ENCODE measurements at regions not wholly inside any gene's neighbourhood (a gene's known extent, or its start where the extent isn't known, plus 50 kb on each side); places are given as distances from the start of the nearest gene placed in this dataset.

DNA sequence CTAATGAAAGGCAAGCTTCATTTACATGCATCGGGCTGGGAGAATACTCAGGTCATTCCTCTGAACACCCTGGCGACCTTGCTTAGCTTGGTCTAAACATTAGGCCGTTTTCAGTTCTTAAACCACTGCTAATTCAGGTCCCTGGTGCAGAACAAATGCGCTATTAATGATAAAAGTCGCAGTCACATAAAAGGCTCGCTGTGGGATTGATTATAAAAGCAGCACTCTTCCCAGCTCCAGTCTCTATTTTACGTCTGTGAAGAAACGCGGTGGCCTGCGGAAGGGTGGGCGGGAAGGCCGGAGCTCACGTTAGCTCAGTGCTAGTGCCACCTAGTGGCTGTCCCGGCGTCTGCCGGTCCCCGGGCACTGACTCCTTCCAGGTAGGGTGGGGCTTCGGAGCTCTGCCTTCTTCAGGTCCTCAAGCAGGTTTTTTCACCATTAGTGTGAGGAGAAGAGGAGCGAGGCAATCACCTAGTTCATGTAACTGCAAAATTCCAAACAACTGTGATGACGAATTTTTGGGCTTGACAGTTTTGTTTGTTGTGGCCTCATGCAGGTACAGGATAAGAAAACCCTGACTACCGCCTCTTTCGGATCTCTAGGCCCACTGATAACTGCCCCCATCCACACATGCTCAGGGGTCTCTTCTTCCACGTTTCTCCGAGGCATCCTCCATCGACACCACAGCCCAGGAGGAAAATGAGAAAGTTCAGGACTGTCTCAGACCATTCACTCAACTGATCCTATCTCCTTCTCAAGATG, 66.5 kb upstream of the CLMP start:
- intact Hi-C loops (cut with micrococcal nuclease): no loop called here

DNA sequence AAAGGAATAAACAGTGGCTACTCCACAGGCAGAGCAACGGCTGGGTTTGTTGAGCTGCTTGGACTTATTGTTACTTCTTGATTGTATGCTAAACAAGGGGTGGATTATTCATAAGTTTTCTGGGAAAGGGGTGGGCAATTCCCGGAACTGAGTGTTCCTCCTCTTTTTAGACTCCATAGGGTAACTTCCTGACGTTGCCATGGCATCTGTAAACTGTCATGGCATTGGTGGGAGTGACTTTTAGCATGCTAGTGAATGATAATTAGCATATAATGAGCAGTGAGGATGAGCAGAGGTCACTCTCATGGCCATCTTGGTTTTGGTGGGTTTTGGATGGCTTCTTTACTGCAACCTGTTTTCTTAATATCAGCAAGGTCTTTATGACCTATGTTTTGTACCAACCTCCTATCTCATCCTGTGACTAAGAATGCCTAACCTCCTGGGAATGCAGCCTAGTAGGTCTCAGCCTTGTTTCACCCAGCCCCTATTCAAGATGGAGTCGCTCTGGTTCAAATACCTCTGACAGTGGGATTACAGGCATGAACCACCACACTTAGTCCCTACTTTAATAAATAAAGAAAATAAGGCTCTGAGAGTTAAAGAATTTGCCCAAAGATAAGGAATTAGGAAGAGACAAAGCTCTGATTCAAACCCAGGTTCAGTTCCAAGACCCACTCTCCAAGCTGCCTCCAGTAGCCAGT, 65.6 kb upstream of the CLMP start:
- intact Hi-C loops (cut with micrococcal nuclease): no loop called here

DNA sequence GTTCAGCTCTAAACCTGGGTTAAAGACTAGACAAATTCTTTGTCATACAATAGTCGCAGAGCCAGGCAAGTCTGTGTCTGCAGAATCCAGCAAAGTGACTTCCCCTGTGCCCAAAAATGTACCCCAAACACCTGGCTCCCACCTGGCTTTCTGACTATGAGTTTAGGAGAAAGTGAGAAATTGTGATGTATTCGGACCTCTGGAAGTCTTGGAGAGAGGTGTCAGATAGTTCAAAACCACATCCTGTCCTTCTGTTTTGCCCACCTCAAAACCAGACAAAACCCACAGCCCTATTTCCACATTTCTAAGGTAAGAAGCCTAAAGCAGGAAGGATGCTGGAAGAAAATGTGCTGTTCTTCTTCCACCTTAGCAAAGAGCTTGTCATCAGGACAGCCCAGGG, 63.8 kb upstream of the CLMP start:
- intact Hi-C loops (cut with micrococcal nuclease): no loop called here

DNA sequence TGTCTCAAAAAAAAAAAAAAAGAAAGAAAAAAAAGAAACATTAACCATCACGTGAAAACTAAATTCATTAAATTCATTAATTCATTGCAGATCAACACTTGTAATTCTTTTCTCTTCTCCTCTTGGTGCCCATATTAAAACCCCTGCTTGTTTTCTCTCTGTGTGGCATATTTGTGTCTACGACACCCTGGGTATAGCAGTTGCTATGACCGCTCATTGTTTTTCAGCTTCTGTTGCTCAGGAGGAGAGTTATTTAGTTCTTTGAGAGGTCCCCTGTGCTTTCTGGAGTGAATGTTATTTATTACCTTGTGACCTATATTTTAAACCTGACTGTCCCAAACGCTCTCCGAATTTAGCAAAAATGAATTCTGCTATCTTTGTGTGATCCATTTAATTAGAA, 62.3 kb upstream of the CLMP start:
- intact Hi-C loops (cut with micrococcal nuclease): no loop called here

DNA sequence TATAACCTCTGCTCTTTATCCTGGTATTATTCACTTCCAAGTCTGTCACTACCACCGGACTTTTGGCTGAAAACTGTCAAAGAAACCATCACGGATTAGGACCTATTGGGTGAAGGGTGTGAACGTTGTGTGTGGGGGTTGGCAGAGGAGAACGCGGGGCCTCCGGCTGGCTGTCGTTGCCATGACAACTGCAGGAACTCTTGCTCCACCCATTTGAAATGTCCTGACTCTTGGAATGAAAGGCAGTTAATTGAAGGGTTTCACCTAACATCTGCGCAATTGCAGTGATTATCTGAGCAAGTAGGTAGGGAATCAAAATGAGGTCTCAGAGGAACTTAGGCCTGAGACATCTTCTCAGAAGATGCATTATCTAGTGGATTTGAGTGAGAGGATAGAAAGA, 60.9 kb upstream of the CLMP start:
- intact Hi-C loops (cut with micrococcal nuclease): no loop called here

GRCh38 chr11:123254357-123254756, 59.3 kb upstream of the CLMP start:
- intact Hi-C loops (cut with micrococcal nuclease): no loop called here

GRCh38 chr11:123253911-123254310, 58.9 kb upstream of the CLMP start:
- intact Hi-C loops (cut with micrococcal nuclease): no loop called here

DNA sequence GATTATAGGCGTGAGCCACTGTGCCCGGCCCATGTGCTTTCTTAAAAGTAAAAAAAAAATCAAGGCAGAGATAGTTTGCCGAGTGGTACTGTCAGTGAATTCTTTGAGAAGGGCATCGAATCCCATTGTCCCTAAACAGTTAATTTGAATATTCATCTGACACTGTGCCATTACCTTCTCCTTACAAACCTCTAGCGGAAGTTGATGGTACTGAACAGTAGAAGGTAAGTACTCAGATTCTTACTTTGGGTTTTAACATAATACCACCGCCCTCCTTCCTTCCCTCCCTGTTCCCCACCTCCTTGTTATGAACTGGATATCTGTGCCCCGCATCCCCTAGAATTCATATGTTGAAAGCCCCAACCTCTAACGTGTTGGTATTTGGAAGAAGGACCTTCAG, 58.2 kb upstream of the CLMP start:
- intact Hi-C loops (cut with micrococcal nuclease): no loop called here

DNA sequence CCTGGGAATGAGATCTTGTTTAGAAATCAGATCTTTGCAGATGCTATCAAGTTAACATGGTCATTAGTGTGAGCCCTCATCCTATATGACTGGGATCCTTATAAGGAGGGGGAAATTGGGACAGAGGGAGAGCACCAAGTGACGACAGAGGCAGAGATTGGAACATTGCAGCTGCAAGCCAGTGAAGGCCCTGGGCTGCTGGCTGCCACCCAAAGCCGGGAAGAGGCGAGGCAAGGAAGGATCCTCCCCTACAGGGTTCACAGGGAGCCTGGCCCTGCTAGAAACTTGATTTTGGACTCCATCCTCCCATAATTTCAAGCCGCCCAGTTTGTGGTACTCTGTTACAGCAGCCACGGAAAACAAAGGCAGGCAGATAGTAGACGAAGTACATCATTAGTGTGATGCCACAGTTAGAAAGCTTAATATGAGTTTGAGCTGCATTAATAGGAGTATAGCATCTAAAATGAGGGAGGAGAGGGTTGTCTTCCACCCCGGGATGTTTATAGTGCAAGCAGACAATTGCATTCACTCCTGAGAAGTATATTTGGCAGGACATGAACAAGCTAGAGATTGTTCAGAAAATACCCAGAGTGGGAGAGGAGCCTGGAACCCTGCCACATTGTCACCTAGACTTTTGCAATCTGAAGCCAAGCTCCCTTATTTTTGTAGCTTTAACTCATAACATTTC, 56.8 kb upstream of the CLMP start:
- intact Hi-C loops (cut with micrococcal nuclease): no loop called here

DNA sequence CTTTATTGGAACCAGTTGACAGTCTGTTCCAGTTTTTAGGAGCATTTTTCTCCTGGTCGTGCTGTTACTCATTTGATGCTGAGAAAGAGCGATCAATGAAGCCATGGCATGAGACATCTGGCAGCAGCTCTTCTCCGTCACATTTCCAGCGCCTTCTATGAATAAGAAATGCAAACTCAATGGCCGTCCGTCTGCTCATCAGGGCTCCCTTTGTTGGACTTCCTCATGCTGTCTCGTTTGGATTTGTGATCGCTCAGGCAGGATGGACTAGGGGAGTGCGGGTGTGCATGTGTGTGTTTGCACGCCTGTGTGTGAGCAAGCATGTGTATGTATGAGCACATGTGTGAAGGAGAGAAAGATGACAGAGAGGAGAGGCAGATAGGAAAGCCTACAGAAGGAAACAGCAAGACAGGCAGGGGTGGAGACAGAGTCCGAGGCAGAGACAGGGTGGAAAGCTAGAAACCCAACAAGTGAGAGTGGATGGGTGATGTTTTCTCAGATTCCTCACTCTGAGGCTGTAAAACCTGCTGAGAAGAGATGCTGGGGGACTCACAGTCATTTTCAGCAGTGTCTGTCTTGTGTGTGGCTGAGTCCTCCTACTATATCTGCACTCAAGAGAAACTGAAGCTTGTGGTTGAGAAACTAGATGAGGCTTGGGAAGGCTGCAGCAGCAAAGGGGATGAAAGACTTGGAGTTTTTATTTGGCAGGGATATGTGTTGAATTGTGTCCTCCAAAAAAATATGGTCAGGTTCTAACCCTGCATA, 56.0 kb upstream of the CLMP start:
- intact Hi-C loops (cut with micrococcal nuclease): no loop called here

- intact Hi-C loops (cut with micrococcal nuclease): no loop called here
These were observed 54.3 kb upstream of the CLMP start for GRCh38 chr11:123249354-123249753.

DNA sequence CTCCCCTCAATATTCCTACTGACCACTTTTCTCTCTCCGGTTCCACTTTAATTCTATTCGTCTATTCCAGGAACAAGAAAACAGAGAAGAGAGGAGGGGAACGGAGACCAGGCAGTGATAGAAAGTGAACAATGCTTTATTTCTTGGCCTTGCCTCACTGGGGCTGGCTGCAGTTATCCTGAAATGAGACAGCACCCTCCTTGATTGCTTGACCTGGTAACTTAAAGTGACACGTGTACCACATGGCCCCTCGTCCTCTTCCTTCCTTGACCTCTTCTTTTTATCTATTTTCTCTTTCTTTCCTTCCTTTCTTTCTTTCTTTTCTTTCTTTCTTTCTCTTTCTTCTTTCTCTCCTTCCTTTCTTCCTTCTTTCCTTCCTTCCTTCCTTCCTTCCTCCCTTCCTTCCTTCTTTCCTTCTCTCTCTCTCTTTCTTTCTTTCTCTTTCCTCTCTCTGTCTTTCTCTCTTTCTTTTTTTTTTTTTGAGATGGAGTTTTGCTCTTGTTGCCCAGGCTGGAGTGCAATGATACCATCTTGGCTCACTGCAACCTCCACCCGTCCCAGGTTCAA, 52.8 kb upstream of the CLMP start:
- intact Hi-C loops (cut with micrococcal nuclease): loop anchor here (1.0 to 2.0 kb wide), 3 partner anchors 82 to 145 kb away; no protein-coding TSS in a partner anchor

DNA sequence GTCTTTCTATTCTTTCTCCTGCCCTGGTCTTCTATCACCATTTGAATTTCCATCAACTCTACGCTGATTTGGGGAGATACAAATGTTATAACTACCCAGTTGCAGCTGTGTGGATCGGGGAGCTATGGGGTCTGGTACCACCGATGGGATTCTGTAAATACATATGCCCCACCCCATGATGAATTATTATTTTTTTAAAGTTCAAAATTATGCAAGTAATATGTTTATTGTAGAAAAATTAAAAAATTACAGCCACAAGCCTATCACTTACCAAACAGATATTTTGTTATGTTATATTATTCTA, 52.4 kb upstream of the CLMP start:
- intact Hi-C loops (cut with micrococcal nuclease): loop anchor here (1.0 to 2.0 kb wide), 3 partner anchors 81 to 145 kb away; no protein-coding TSS in a partner anchor

GRCh38 chr11:123246749-123247495, 51.9 kb upstream of the CLMP start:
- intact Hi-C loops (cut with micrococcal nuclease): loop anchor here (1.0 to 2.0 kb wide), 3 partner anchors 81 to 144 kb away; no protein-coding TSS in a partner anchor

DNA sequence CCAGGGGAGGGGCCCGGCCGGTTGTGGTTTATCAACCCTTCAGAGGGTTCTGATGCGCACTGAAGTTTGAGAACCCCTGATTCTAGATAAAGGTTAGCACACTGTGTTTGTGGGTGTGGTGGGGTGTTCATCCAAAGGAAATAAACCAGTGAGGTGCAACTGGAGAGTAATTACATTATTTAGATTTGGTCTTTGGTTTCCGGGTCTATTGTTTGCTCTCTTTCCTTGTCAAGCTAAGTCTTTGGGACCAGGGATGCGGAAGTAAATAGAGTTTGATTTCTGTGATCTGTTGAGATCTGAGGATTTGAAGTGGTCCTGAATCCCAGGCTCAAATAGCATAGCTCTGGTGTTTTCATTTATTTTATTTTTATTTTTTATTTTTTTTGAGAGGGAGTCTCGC, 50.5 kb upstream of the CLMP start:
- intact Hi-C loops (cut with micrococcal nuclease): no loop called here

All from T-helper 2 cell treated with Interferon-gamma antibody and Interleukin-4, amounts not matched to agents 100 ng/mL and 5 ng/mL, for 36 hours (primary cell).